ENCODE measurements at regions not wholly inside any gene's neighbourhood (a gene's known extent, or its start where the extent isn't known, plus 50 kb on each side); places are given as distances from the start of the nearest gene placed in this dataset.

GRCh38 chr7:91596287-91596686, 284.2 kb downstream of the MTERF1 start:
- TF ChIP-seq, protein P1, sequence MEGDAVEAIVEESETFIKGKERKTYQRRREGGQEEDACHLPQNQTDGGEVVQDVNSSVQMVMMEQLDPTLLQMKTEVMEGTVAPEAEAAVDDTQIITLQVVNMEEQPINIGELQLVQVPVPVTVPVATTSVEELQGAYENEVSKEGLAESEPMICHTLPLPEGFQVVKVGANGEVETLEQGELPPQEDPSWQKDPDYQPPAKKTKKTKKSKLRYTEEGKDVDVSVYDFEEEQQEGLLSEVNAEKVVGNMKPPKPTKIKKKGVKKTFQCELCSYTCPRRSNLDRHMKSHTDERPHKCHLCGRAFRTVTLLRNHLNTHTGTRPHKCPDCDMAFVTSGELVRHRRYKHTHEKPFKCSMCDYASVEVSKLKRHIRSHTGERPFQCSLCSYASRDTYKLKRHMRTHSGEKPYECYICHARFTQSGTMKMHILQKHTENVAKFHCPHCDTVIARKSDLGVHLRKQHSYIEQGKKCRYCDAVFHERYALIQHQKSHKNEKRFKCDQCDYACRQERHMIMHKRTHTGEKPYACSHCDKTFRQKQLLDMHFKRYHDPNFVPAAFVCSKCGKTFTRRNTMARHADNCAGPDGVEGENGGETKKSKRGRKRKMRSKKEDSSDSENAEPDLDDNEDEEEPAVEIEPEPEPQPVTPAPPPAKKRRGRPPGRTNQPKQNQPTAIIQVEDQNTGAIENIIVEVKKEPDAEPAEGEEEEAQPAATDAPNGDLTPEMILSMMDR (IDR thresholded peaks at IDR 0.05) = no peak
- no peak for TF ChIP-seq POLR2A (IDR thresholded peaks at IDR 0.05)

All from adrenal gland (tissue), 5 donors.